A549 (cell line): ENCODE measurements at regions not wholly inside any gene's neighbourhood (a gene's known extent, or its start where the extent isn't known, plus 50 kb on each side); places are given as distances from the start of the nearest gene placed in this dataset.
A peak's percentile ranks its signal among the peaks of the same experiment; 100 is the strongest.

Experiments
- ATAC-seq, 2 experiments: fragments of 200-7000 bp in 1 of 2; fragments of >200 bp in 1 of 2; cut with Nextera tagmentation in 1 of 2; cut with Tn5 transposase in 1 of 2; 3 replicates each; pipeline versions ENCODE4 v1.8.0 to v1.9.1; 2018 to 2020; ENCODE audit warnings: mild to moderate bottlenecking in 1 of 2, moderate library complexity in 1 of 2
- CTCF ChIA-PET: fragments of 300-600 bp; sonication (Branson Sonifier 250); formaldehyde crosslinking; extraction: SDS; loops from one replicate; lab custom pipeline; 2021; ENCODE audit warnings: antibody characterized with exemption, inconsistent platforms; lab: Yijun Ruan, JAX
- POLR2A ChIA-PET: fragments of 350-600 bp; formaldehyde crosslinking; extraction: SDS; loops from one replicate; lab custom pipeline; 2021; ENCODE audit warnings: antibody characterized with exemption, inconsistent platforms; lab: Yijun Ruan, JAX
- DNase-seq, 2 experiments: peaks; one replicate each; pipeline versions ENCODE4 v3.0.0 to v3.0.0-alpha.2; 2011 to 2016; ENCODE audit warnings: low read depth in 1 of 2, low spot score in 1 of 2
- FAIRE-seq: peaks from 2 replicates; lab custom pipeline; 2011; peaks lifted over from hg19 to GRCh38; lab: Jason Lieb, UNC
- H3K27ac ChIP-seq, 2 experiments: fragments of >200 bp; sonication (Bioruptor Twin); formaldehyde crosslinking; 3 replicates each; pipeline ENCODE4 v1.5.1; 2016 to 2017
- H3K4me1 ChIP-seq: fragments of >200 bp; sonication (Bioruptor Twin); formaldehyde crosslinking; 3 replicates; pipeline ENCODE4 v1.6.1; 2016
- H3K4me2 ChIP-seq: fragments of >200 bp; sonication (Bioruptor Twin); formaldehyde crosslinking; 3 replicates; pipeline ENCODE4 v1.6.1; 2016
- H3K4me3 ChIP-seq: fragments of >200 bp; sonication (Bioruptor Twin); formaldehyde crosslinking; 3 replicates; pipeline ENCODE4 v1.5.1; 2016
- H3K9me3 ChIP-seq: fragments of >200 bp; sonication (Bioruptor Twin); formaldehyde crosslinking; 3 replicates; pipeline ENCODE4 v1.6.1; 2016
- CBX2 ChIP-seq: fragments of 200-600 bp; sonication (generic); IDR thresholded peaks from 2 replicates; pipeline ENCODE4 v1.6.1; 2016; ENCODE audit warnings: low read depth, mild to moderate bottlenecking, borderline replicate concordance
- CBX8 ChIP-seq: fragments of 200-600 bp; sonication (generic); IDR thresholded peaks from 2 replicates; pipeline ENCODE4 v1.6.1; 2016
- FOSB ChIP-seq: fragments of 250-450 bp; sonication (Bioruptor Pico); IDR thresholded peaks from 2 replicates; pipeline ENCODE4 v1.5.0; 2020; ENCODE audit warnings: mild to moderate bottlenecking, moderate library complexity
- FOSL2 ChIP-seq, 2 experiments: fragments of 450-650 bp in 1 of 2; fragments of >200 bp in 1 of 2; sonication (Bioruptor Twin) in 1 of 2; formaldehyde crosslinking; IDR thresholded peaks; 2 replicates each; pipeline versions ENCODE4 v1.5.0 to v1.6.1; 2016 to 2020; ENCODE audit warnings: mild to moderate bottlenecking in 1 of 2, moderate library complexity in 1 of 2
- FOXS1 ChIP-seq: fragments of 250-450 bp; sonication (Bioruptor Pico); IDR thresholded peaks from 2 replicates; pipeline ENCODE4 v1.5.0; 2020; ENCODE audit warnings: mild to moderate bottlenecking, moderate library complexity
- HEYL ChIP-seq: fragments of 250-450 bp; sonication (Bioruptor Pico); IDR thresholded peaks from 2 replicates; pipeline ENCODE4 v1.8.0; 2021; ENCODE audit warnings: mild to moderate bottlenecking, moderate library complexity
- HOXB5 ChIP-seq: fragments of 250-450 bp; sonication (Bioruptor Pico); IDR thresholded peaks from 2 replicates; pipeline ENCODE4 v1.5.0; 2020; ENCODE audit warnings: mild to moderate bottlenecking, moderate library complexity
- JUN ChIP-seq, 2 experiments: fragments of >200 bp; sonication (Bioruptor Twin); formaldehyde crosslinking; IDR thresholded peaks; 2 replicates in 1 of 2; 3 replicates in 1 of 2; pipeline ENCODE4 v1.6.1; 2016 to 2017
- JUNB ChIP-seq: fragments of >200 bp; sonication (Bioruptor Twin); formaldehyde crosslinking; IDR thresholded peaks from 2 replicates; pipeline ENCODE4 v1.6.1; 2016
- MAFK ChIP-seq: fragments of 450-650 bp; IDR thresholded peaks from 2 replicates; pipeline ENCODE4 v1.6.1; 2014; ENCODE audit not compliant: partially characterized antibody
- NFE2L2 ChIP-seq: fragments of 150-350 bp; conservative IDR thresholded peaks from 2 replicates; pipeline ENCODE4 v1.6.1; 2014; ENCODE audit warnings: low read length
- NPAS2 ChIP-seq: fragments of 250-450 bp; sonication (Bioruptor Pico); IDR thresholded peaks from 2 replicates; pipeline ENCODE4 v1.8.0; 2022; ENCODE audit warnings: mild to moderate bottlenecking, moderate library complexity, borderline replicate concordance
- PHF8 ChIP-seq: fragments of 200-600 bp; sonication (generic); IDR thresholded peaks from 2 replicates; pipeline ENCODE4 v1.6.1; 2016; ENCODE audit warnings: low read depth, mild to moderate bottlenecking, antibody characterized with exemption, moderate library complexity, borderline replicate concordance
- RFX5 ChIP-seq: fragments of 450-650 bp; IDR thresholded peaks from 2 replicates; pipeline ENCODE4 v1.7.1; 2014; ENCODE audit warnings: antibody characterized with exemption, mild to moderate bottlenecking, moderate library complexity
- SMC3 ChIP-seq: fragments of >200 bp; sonication (Bioruptor Twin); formaldehyde crosslinking; IDR thresholded peaks from 3 replicates; pipeline ENCODE4 v1.6.1; 2018; ENCODE audit warnings: inconsistent platforms
- TFCP2L1 ChIP-seq: fragments of 250-450 bp; sonication (Bioruptor Pico); IDR thresholded peaks from 2 replicates; pipeline ENCODE4 v1.5.0; 2021; ENCODE audit warnings: mild to moderate bottlenecking
- ZFP36 ChIP-seq: fragments of 450-650 bp; IDR thresholded peaks from 2 replicates; pipeline ENCODE4 v1.6.1; 2014; ENCODE audit warnings: borderline replicate concordance; ENCODE audit not compliant: partially characterized antibody
- ZSCAN20 ChIP-seq: fragments of 250-450 bp; sonication (Bioruptor Pico); IDR thresholded peaks from 2 replicates; pipeline ENCODE4 v1.8.0; 2022; ENCODE audit warnings: mild to moderate bottlenecking, moderate library complexity
- WGBS: methylation state at CpG from one replicate; pipeline ENCODE4 v1.1.6; 2017; ENCODE audit errors: missing lambda C conversion rate; 5-methylcytosine and 5-hydroxymethylcytosine counted together
- TF ChIP-seq, protein P1 (sequence below): fragments of 150-350 bp; IDR thresholded peaks from 2 replicates; pipeline ENCODE4 v1.6.1; 2014; ENCODE audit warnings: low read depth, mild to moderate bottlenecking, low read length
- TF ChIP-seq, protein P2 (sequence below): fragments of 200-600 bp; sonication (generic); IDR thresholded peaks from 2 replicates; pipeline ENCODE4 v1.6.1; 2016; ENCODE audit warnings: antibody characterized with exemption, mild to moderate bottlenecking, moderate library complexity

GRCh38 chr3:117550766-117551165, 841.2 kb downstream of the TUSC7 start:
- Histone ChIP-seq H3K27ac (peak overlapping the region in 1 of 2 experiments; percentile 49; a peak in 3 of 6 replicates), H3K9me3 (0 out of 3 replicates have a peak, but pooled peaks cover 3% of the 10 kb centered on the region), H3K4me3 (no peak overlapping the region), H3K4me1 (peaks cover 46% of the 10 kb centered on the region), H3K4me2 (no peak overlapping the region)
- FAIRE-seq (no peak), ATAC-seq (no peak), DNase-seq (no peak)
- 98% methylated on average over 2 of the region's 2 CpGs for WGBS
- CTCF ChIA-PET, result interaction anchor here (0.8 kb wide), 1 partner anchor 446 kb away, joined by 6 read pairs; no protein-coding TSS in a partner anchor
- POLR2A ChIA-PET, result no interaction called here
- TF ChIP-seq SMC3, result no peak
- TF ChIP-seq, all 56 proteins: peak for 0

- FAIRE-seq (no peak), DNase-seq (peak; percentile 7 to 31), ATAC-seq (peak; percentile 35 to 65; a peak in 3 of 6 replicates)
- H3K4me2 ChIP-seq, result peak overlapping the region; percentile 49
- TF ChIP-seq TFCP2L1 (CRISPR knock-in tag), result no peak
- peak; percentile 31; the same call in 1 of the 2 replicates for TF ChIP-seq FOSL2 (IDR thresholded peaks at IDR 0.05)
- TF ChIP-seq FOSL2 (CRISPR knock-in tag; IDR thresholded peaks at IDR 0.05), result peak; percentile 55; the same call in 1 of the 2 replicates
- no peak for TF ChIP-seq RFX5
- TF ChIP-seq HOXB5 (CRISPR knock-in tag), result 0 out of 2 replicates have a peak, but pooled peaks have one; percentile 34
- no peak for TF ChIP-seq ZSCAN20 (CRISPR knock-in tag)
- TF ChIP-seq, protein P1, sequence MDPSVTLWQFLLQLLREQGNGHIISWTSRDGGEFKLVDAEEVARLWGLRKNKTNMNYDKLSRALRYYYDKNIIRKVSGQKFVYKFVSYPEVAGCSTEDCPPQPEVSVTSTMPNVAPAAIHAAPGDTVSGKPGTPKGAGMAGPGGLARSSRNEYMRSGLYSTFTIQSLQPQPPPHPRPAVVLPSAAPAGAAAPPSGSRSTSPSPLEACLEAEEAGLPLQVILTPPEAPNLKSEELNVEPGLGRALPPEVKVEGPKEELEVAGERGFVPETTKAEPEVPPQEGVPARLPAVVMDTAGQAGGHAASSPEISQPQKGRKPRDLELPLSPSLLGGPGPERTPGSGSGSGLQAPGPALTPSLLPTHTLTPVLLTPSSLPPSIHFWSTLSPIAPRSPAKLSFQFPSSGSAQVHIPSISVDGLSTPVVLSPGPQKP, result no peak
- no peak for TF ChIP-seq NPAS2
- no peak for TF ChIP-seq ZFP36
- no peak for TF ChIP-seq CBX8
- TF ChIP-seq CBX2, result no peak
- no peak for TF ChIP-seq PHF8
- no peak for TF ChIP-seq FOSB
- TF ChIP-seq, protein P2, sequence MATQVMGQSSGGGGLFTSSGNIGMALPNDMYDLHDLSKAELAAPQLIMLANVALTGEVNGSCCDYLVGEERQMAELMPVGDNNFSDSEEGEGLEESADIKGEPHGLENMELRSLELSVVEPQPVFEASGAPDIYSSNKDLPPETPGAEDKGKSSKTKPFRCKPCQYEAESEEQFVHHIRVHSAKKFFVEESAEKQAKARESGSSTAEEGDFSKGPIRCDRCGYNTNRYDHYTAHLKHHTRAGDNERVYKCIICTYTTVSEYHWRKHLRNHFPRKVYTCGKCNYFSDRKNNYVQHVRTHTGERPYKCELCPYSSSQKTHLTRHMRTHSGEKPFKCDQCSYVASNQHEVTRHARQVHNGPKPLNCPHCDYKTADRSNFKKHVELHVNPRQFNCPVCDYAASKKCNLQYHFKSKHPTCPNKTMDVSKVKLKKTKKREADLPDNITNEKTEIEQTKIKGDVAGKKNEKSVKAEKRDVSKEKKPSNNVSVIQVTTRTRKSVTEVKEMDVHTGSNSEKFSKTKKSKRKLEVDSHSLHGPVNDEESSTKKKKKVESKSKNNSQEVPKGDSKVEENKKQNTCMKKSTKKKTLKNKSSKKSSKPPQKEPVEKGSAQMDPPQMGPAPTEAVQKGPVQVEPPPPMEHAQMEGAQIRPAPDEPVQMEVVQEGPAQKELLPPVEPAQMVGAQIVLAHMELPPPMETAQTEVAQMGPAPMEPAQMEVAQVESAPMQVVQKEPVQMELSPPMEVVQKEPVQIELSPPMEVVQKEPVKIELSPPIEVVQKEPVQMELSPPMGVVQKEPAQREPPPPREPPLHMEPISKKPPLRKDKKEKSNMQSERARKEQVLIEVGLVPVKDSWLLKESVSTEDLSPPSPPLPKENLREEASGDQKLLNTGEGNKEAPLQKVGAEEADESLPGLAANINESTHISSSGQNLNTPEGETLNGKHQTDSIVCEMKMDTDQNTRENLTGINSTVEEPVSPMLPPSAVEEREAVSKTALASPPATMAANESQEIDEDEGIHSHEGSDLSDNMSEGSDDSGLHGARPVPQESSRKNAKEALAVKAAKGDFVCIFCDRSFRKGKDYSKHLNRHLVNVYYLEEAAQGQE, result no peak
- no peak for TF ChIP-seq HEYL (CRISPR knock-in tag)
- TF ChIP-seq JUN (IDR thresholded peaks at IDR 0.05), result no peak
- 0 out of 2 replicates have a peak, but pooled peaks have one; percentile 25 for TF ChIP-seq JUNB
- peaks cover 40% of the 10 kb centered on the region for H3K4me1 ChIP-seq
- ChIA-PET CTCF (no interaction called here), POLR2A (no interaction called here)
- 0 out of 3 replicates have a peak, but pooled peaks cover 3% of the 10 kb centered on the region for H3K9me3 ChIP-seq
- H3K27ac ChIP-seq, result no peak overlapping the region
- whole genome bisulfite sequencing, result 25% methylated on average over 2 of the region's 2 CpGs
- H3K4me3 ChIP-seq, result no peak overlapping the region
These were observed 843.9 kb downstream of the TUSC7 start for GRCh38 chr3:117553461-117553860.

- Histone ChIP-seq H3K4me3 (no peak overlapping the region), H3K4me1 (peaks cover 24% of the 10 kb centered on the region; the same call in 2 of the 3 replicates), H3K4me2 (no peak overlapping the region), H3K27ac (no peak overlapping the region), H3K9me3 (0 out of 3 replicates have a peak, but pooled peaks cover 3% of the 10 kb centered on the region)
- FAIRE-seq (no peak), DNase-seq (no peak), ATAC-seq (no peak)
- ChIA-PET CTCF (interaction anchor here (0.6 to 0.7 kb wide), 2 partner anchors 209 to 652 kb away, joined by 3 read pairs; no protein-coding TSS in a partner anchor), POLR2A (no interaction called here)
- 81% methylated on average over 2 of the region's 2 CpGs for WGBS
- TF ChIP-seq NFE2L2 (no peak), MAFK (peak; percentile 87), FOXS1 (CRISPR knock-in tag) (no peak)
These were observed 847.2 kb downstream of the TUSC7 start for GRCh38 chr3:117556646-117557407.
